CD8-positive, alpha-beta memory T cell (primary cell): ENCODE measurements at regions not wholly inside any gene's neighbourhood (a gene's known extent, or its start where the extent isn't known, plus 50 kb on each side); places are given as distances from the start of the nearest gene placed in this dataset.

Experiments used
- CTCF ChIA-PET: fragments of 350-600 bp; sonication (Branson Sonifier 250); formaldehyde crosslinking; loops from one replicate; lab custom pipeline; 2021; ENCODE audit warnings: antibody characterized with exemption; lab: Charles Lee
- POLR2A ChIA-PET: fragments of 350-600 bp; sonication (Branson Sonifier 250); formaldehyde crosslinking; loops from one replicate; lab custom pipeline; 2021; ENCODE audit warnings: antibody characterized with exemption; lab: Charles Lee
- DNase-seq, 5 donors: peaks; one replicate each; pipeline versions ENCODE4 v3.0.0 to v3.0.0-alpha.2; 2020 to 2022; ENCODE audit warnings: mixed read lengths in 1 of 5
- H3K27ac ChIP-seq: one replicate; pipeline ENCODE4 v1.7.0; 2013; ENCODE audit warnings: low read depth, mild to moderate bottlenecking, low read length, moderate library complexity
- H3K27me3 ChIP-seq: 2 replicates; pipeline ENCODE4 v1.7.0; 2013; ENCODE audit warnings: low read length, mild to moderate bottlenecking; ENCODE audit not compliant: insufficient read depth, poor library complexity, severe bottlenecking
- H3K36me3 ChIP-seq: 2 replicates; pipeline ENCODE4 v1.7.0; 2013; ENCODE audit warnings: mild to moderate bottlenecking, low read length, moderate library complexity; ENCODE audit not compliant: insufficient read depth
- H3K4me1 ChIP-seq: 2 replicates; pipeline ENCODE4 v1.7.0; 2013; ENCODE audit warnings: mild to moderate bottlenecking, low read length, moderate library complexity; ENCODE audit not compliant: insufficient read depth
- H3K4me3 ChIP-seq: 2 replicates; pipeline ENCODE4 v1.7.0; 2013; ENCODE audit warnings: mild to moderate bottlenecking, low read length
- H3K9me3 ChIP-seq: 2 replicates; pipeline ENCODE4 v1.7.0; 2013; ENCODE audit warnings: mild to moderate bottlenecking, low read length
- H3K27ac Mint-ChIP-seq, 8 donors: one replicate each; pipeline ENCODE4 v1.8.0; 2020 to 2021; ENCODE audit warnings: mixed read lengths in 8 of 8, mild to moderate bottlenecking in 6 of 8, inconsistent platforms in 3 of 8, moderate library complexity in 3 of 8
- H3K27me3 Mint-ChIP-seq, 2 donors: one replicate each; pipeline ENCODE4 v1.8.0; 2020 to 2021; ENCODE audit warnings: mixed read lengths in 2 of 2, mild to moderate bottlenecking in 1 of 2, moderate library complexity in 1 of 2
- H3K36me3 Mint-ChIP-seq, 3 donors: one replicate each; pipeline ENCODE4 v1.8.0; 2020 to 2021; ENCODE audit warnings: mixed read lengths in 3 of 3, inconsistent platforms in 1 of 3, mild to moderate bottlenecking in 1 of 3
- H3K4me1 Mint-ChIP-seq, 3 donors: one replicate each; pipeline ENCODE4 v1.8.0; 2020 to 2021; ENCODE audit warnings: mixed read lengths in 3 of 3, inconsistent platforms in 1 of 3, mild to moderate bottlenecking in 1 of 3
- H3K4me3 Mint-ChIP-seq, 7 donors: one replicate each; pipeline ENCODE4 v1.8.0; 2020 to 2021; ENCODE audit warnings: mixed read lengths in 7 of 7, mild to moderate bottlenecking in 6 of 7, moderate library complexity in 4 of 7, inconsistent platforms in 2 of 7
- H3K9me3 Mint-ChIP-seq, 5 donors: one replicate each; pipeline ENCODE4 v1.8.0; 2020 to 2022; ENCODE audit warnings: mixed read lengths in 5 of 5, mild to moderate bottlenecking in 3 of 5, moderate library complexity in 2 of 5, inconsistent platforms in 1 of 5

GRCh38 chr11:34830648-34831047, 85.5 kb downstream of the APIP start:
- ChIA-PET CTCF (no interaction called here), POLR2A (no interaction called here)
- no peak overlapping the region for H3K4me3 Mint-ChIP-seq
- Histone ChIP-seq H3K27ac (no peak overlapping the region), H3K9me3 (no peaks in the 10 kb centered on the region), H3K4me3 (no peak overlapping the region), H3K36me3 (no peaks in the 10 kb centered on the region), H3K27me3 (no peaks in the 10 kb centered on the region), H3K4me1 (no peaks in the 10 kb centered on the region)
- no peak for DNase-seq
- no peaks in the 10 kb centered on the region for H3K4me1 Mint-ChIP-seq
- peaks cover 4% of the 10 kb centered on the region in 2 donors for H3K27me3 Mint-ChIP-seq
- no peaks in the 10 kb centered on the region for H3K9me3 Mint-ChIP-seq
- no peaks in the 10 kb centered on the region for H3K36me3 Mint-ChIP-seq
- H3K27ac Mint-ChIP-seq, result no peak overlapping the region

GRCh38 chr11:34830035-34830434, 86.1 kb downstream of the APIP start:
- DNase-seq, result no peak
- H3K4me1 ChIP-seq, result no peaks in the 10 kb centered on the region
- no peaks in the 10 kb centered on the region for H3K9me3 ChIP-seq
- H3K4me1 Mint-ChIP-seq, result no peaks in the 10 kb centered on the region
- H3K27ac Mint-ChIP-seq, result no peak overlapping the region
- H3K9me3 Mint-ChIP-seq, result no peaks in the 10 kb centered on the region
- H3K27me3 ChIP-seq, result no peaks in the 10 kb centered on the region
- CTCF ChIA-PET, result no interaction called here
- POLR2A ChIA-PET, result no interaction called here
- H3K27ac ChIP-seq, result no peak overlapping the region
- H3K4me3 ChIP-seq, result no peak overlapping the region
- H3K36me3 ChIP-seq, result no peaks in the 10 kb centered on the region
- no peak overlapping the region for H3K4me3 Mint-ChIP-seq
- peaks cover 1 to 2% of the 10 kb centered on the region in 2 donors for H3K27me3 Mint-ChIP-seq
- no peaks in the 10 kb centered on the region for H3K36me3 Mint-ChIP-seq

- no peak overlapping the region for H3K4me3 ChIP-seq
- no peak for DNase-seq
- H3K27ac ChIP-seq, result no peak overlapping the region
- H3K27me3 Mint-ChIP-seq, result peaks cover 1 to 3% of the 10 kb centered on the region in 2 donors
- no peaks in the 10 kb centered on the region for H3K4me1 ChIP-seq
- no peak overlapping the region for H3K27ac Mint-ChIP-seq
- no peaks in the 10 kb centered on the region for H3K4me1 Mint-ChIP-seq
- no peak overlapping the region for H3K4me3 Mint-ChIP-seq
- H3K36me3 Mint-ChIP-seq, result no peaks in the 10 kb centered on the region
- H3K9me3 Mint-ChIP-seq, result no peaks in the 10 kb centered on the region
- no peaks in the 10 kb centered on the region for H3K27me3 ChIP-seq
- H3K36me3 ChIP-seq, result no peaks in the 10 kb centered on the region
- ChIA-PET POLR2A (no interaction called here), CTCF (interaction anchor here (0.8 kb wide), 1 partner anchor 12 kb away, joined by 3 read pairs; no protein-coding TSS in a partner anchor)
- no peaks in the 10 kb centered on the region for H3K9me3 ChIP-seq
Observed at GRCh38 chr11:34827228-34827627, 89.0 kb downstream of the APIP start.

- Histone ChIP-seq H3K27ac (no peak overlapping the region), H3K36me3 (no peaks in the 10 kb centered on the region), H3K4me1 (no peaks in the 10 kb centered on the region), H3K4me3 (no peak overlapping the region), H3K27me3 (no peaks in the 10 kb centered on the region), H3K9me3 (no peaks in the 10 kb centered on the region)
- H3K27me3 Mint-ChIP-seq, result peaks cover 6% of the 10 kb centered on the region in 2 donors
- no peak overlapping the region for H3K27ac Mint-ChIP-seq
- no peaks in the 10 kb centered on the region for H3K36me3 Mint-ChIP-seq
- H3K4me1 Mint-ChIP-seq, result no peaks in the 10 kb centered on the region
- DNase-seq, result no peak
- H3K4me3 Mint-ChIP-seq, result no peak overlapping the region
- POLR2A ChIA-PET, result no interaction called here
- H3K9me3 Mint-ChIP-seq, result no peaks in the 10 kb centered on the region
- CTCF ChIA-PET, result no interaction called here
Observed at GRCh38 chr11:34826384-34826726, 89.8 kb downstream of the APIP start.

GRCh38 chr11:34825670-34826383, 90.4 kb downstream of the APIP start:
- H3K4me3 ChIP-seq, result no peak overlapping the region
- no peaks in the 10 kb centered on the region for H3K36me3 ChIP-seq
- Mint-ChIP-seq H3K27ac (no peak overlapping the region), H3K4me1 (no peaks in the 10 kb centered on the region), H3K9me3 (no peaks in the 10 kb centered on the region), H3K27me3 (peaks cover 6% of the 10 kb centered on the region in 2 donors), H3K36me3 (no peaks in the 10 kb centered on the region), H3K4me3 (no peak overlapping the region)
- no peak for DNase-seq
- no peaks in the 10 kb centered on the region for H3K27me3 ChIP-seq
- POLR2A ChIA-PET, result no interaction called here
- no peak overlapping the region for H3K27ac ChIP-seq
- H3K9me3 ChIP-seq, result no peaks in the 10 kb centered on the region
- CTCF ChIA-PET, result no interaction called here
- no peaks in the 10 kb centered on the region for H3K4me1 ChIP-seq

- no peak overlapping the region for H3K4me3 Mint-ChIP-seq
- H3K27ac Mint-ChIP-seq, result no peak overlapping the region
- POLR2A ChIA-PET, result no interaction called here
- H3K36me3 Mint-ChIP-seq, result no peaks in the 10 kb centered on the region
- no peaks in the 10 kb centered on the region for H3K9me3 Mint-ChIP-seq
- no peak for DNase-seq
- peaks cover 0 to 3% (median 2%) of the 10 kb centered on the region in 3 donors for H3K4me1 Mint-ChIP-seq
- Histone ChIP-seq H3K27ac (no peak overlapping the region), H3K9me3 (no peaks in the 10 kb centered on the region), H3K27me3 (no peaks in the 10 kb centered on the region), H3K4me1 (no peaks in the 10 kb centered on the region), H3K4me3 (no peak overlapping the region), H3K36me3 (no peaks in the 10 kb centered on the region)
- H3K27me3 Mint-ChIP-seq, result peaks cover 6% of the 10 kb centered on the region in 2 donors
- CTCF ChIA-PET, result no interaction called here
Observed at GRCh38 chr11:34825315-34825669, 90.9 kb downstream of the APIP start.

GRCh38 chr11:34824425-34824824, 91.8 kb downstream of the APIP start:
- Histone ChIP-seq H3K4me3 (no peak overlapping the region), H3K9me3 (no peaks in the 10 kb centered on the region), H3K4me1 (no peaks in the 10 kb centered on the region), H3K36me3 (no peaks in the 10 kb centered on the region), H3K27me3 (no peaks in the 10 kb centered on the region), H3K27ac (no peak overlapping the region)
- H3K36me3 Mint-ChIP-seq, result no peaks in the 10 kb centered on the region
- DNase-seq, result no peak
- H3K27me3 Mint-ChIP-seq, result peaks cover 9 to 10% of the 10 kb centered on the region in 2 donors
- no peaks in the 10 kb centered on the region for H3K9me3 Mint-ChIP-seq
- H3K27ac Mint-ChIP-seq, result no peak overlapping the region
- CTCF ChIA-PET, result no interaction called here
- POLR2A ChIA-PET, result no interaction called here
- H3K4me3 Mint-ChIP-seq, result no peak overlapping the region
- peaks cover 0 to 10% (median 8%) of the 10 kb centered on the region in 3 donors for H3K4me1 Mint-ChIP-seq

- Histone ChIP-seq H3K4me3 (no peak overlapping the region), H3K4me1 (no peaks in the 10 kb centered on the region), H3K27me3 (no peaks in the 10 kb centered on the region), H3K9me3 (no peaks in the 10 kb centered on the region), H3K27ac (no peak overlapping the region), H3K36me3 (no peaks in the 10 kb centered on the region)
- Mint-ChIP-seq H3K27ac (no peak overlapping the region), H3K27me3 (peaks cover 9 to 12% of the 10 kb centered on the region in 2 donors), H3K4me3 (no peak overlapping the region), H3K9me3 (no peaks in the 10 kb centered on the region), H3K4me1 (peaks cover 0 to 10% (median 8%) of the 10 kb centered on the region in 3 donors), H3K36me3 (no peaks in the 10 kb centered on the region)
- ChIA-PET POLR2A (no interaction called here), CTCF (no interaction called here)
- DNase-seq, result no peak
Observed at GRCh38 chr11:34823639-34824038, 92.5 kb downstream of the APIP start.
